CD14-positive monocyte (primary cell): ENCODE measurements at regions not wholly inside any gene's neighbourhood (a gene's known extent, or its start where the extent isn't known, plus 50 kb on each side); places are given as distances from the start of the nearest gene placed in this dataset.

Experiments
- DNase-seq, 3 donors: peaks; one replicate each; pipeline ENCODE4 v3.0.0-alpha.2; 2011 to 2022
- H2AFZ ChIP-seq: 2 replicates; pipeline ENCODE4 v1.6.0; 2012; ENCODE audit warnings: mild to moderate bottlenecking, low read depth, low read length, inconsistent platforms; ENCODE audit not compliant: insufficient read depth, poor library complexity, severe bottlenecking
- H3K27ac ChIP-seq, 2 donors: 1 replicate in 1 of 2; 2 replicates in 1 of 2; pipeline ENCODE4 v1.5.1; 2012 to 2013; ENCODE audit warnings: low read length in 2 of 2, control low read depth in 1 of 2, inconsistent platforms in 1 of 2, low read depth in 1 of 2, mild to moderate bottlenecking in 1 of 2
- H3K27me3 ChIP-seq, 2 donors: one replicate each; pipeline versions ENCODE4 v1.6.0 to v1.6.1; 2011 to 2013; ENCODE audit warnings: low read length in 2 of 2; ENCODE audit not compliant: control insufficient read depth in 2 of 2, insufficient read depth in 2 of 2
- H3K36me3 ChIP-seq, 2 donors: replicated peaks in 1 of 2; 1 replicate in 1 of 2; 2 replicates in 1 of 2; pipeline versions ENCODE4 v1.5.1 to v1.6.1; 2012 to 2013; ENCODE audit warnings: low read length in 2 of 2, control low read depth in 1 of 2, inconsistent platforms in 1 of 2, mild to moderate bottlenecking in 1 of 2; ENCODE audit not compliant: insufficient read depth in 2 of 2, control insufficient read depth in 1 of 2
- H3K4me1 ChIP-seq, 2 donors: 1 replicate in 1 of 2; 2 replicates in 1 of 2; pipeline versions ENCODE4 v1.5.1 to v1.6.1; 2012 to 2013; ENCODE audit warnings: low read length in 2 of 2, control low read depth in 1 of 2, inconsistent platforms in 1 of 2, mild to moderate bottlenecking in 1 of 2, moderate library complexity in 1 of 2; ENCODE audit not compliant: insufficient read depth in 2 of 2, control insufficient read depth in 1 of 2
- H3K4me2 ChIP-seq: replicated peaks from 2 replicates; pipeline ENCODE3; 2012; ENCODE audit warnings: low read length, moderate library complexity, mild to moderate bottlenecking; ENCODE audit not compliant: poor library complexity, severe bottlenecking; ENCODE audit errors: extremely low read depth
- H3K4me3 ChIP-seq, 3 experiments: fragments of 200-600 bp in 1 of 3; sonication (generic) in 1 of 3; replicated peaks in 1 of 3; 1 replicate in 2 of 3; 2 replicates in 1 of 3; pipeline ENCODE4 v1.5.1; 2011 to 2013; ENCODE audit warnings: low read length in 3 of 3, mild to moderate bottlenecking in 3 of 3, control low read depth in 2 of 3, low read depth in 2 of 3, inconsistent platforms in 1 of 3, moderate library complexity in 1 of 3
- H3K79me2 ChIP-seq: 2 replicates; pipeline ENCODE4 v1.6.0; 2012; ENCODE audit warnings: mild to moderate bottlenecking, control low read depth, inconsistent platforms, low read length, moderate library complexity; ENCODE audit not compliant: insufficient read depth
- H3K9ac ChIP-seq: 2 replicates; pipeline ENCODE4 v1.6.0; 2017; ENCODE audit warnings: low read length, mild to moderate bottlenecking; ENCODE audit not compliant: insufficient read depth, poor library complexity, severe bottlenecking
- H3K9me3 ChIP-seq, 2 donors: replicated peaks in 1 of 2; 1 replicate in 1 of 2; 2 replicates in 1 of 2; pipeline versions ENCODE4 v1.5.1 to v1.6.1; 2012 to 2013; ENCODE audit warnings: low read length in 2 of 2, control low read depth in 1 of 2; ENCODE audit not compliant: control insufficient read depth in 1 of 2, insufficient read depth in 1 of 2
- H4K20me1 ChIP-seq: 2 replicates; pipeline ENCODE4 v1.6.0; 2012; ENCODE audit warnings: mild to moderate bottlenecking, low read length, control low read depth, moderate library complexity; ENCODE audit not compliant: insufficient read depth
- H3K27ac Mint-ChIP-seq, 7 donors: one replicate each; pipeline ENCODE4 v1.8.0; 2020; ENCODE audit warnings: mild to moderate bottlenecking in 7 of 7, mixed read lengths in 7 of 7, moderate library complexity in 6 of 7, inconsistent platforms in 2 of 7
- H3K27me3 Mint-ChIP-seq, 3 donors: one replicate each; pipeline ENCODE4 v1.8.0; 2021 to 2022; ENCODE audit warnings: low read depth in 3 of 3, mild to moderate bottlenecking in 3 of 3, mixed read lengths in 3 of 3, moderate library complexity in 3 of 3, inconsistent platforms in 1 of 3
- H3K36me3 Mint-ChIP-seq, 2 donors: one replicate each; pipeline ENCODE4 v1.8.0; 2020; ENCODE audit warnings: mixed read lengths in 2 of 2, inconsistent platforms in 1 of 2, mild to moderate bottlenecking in 1 of 2
- H3K4me1 Mint-ChIP-seq: one replicate; pipeline ENCODE4 v1.8.0; 2020; ENCODE audit warnings: mild to moderate bottlenecking, mixed read lengths
- H3K4me3 Mint-ChIP-seq, 2 donors: one replicate each; pipeline ENCODE4 v1.8.0; 2020; ENCODE audit warnings: mild to moderate bottlenecking in 2 of 2, mixed read lengths in 2 of 2, moderate library complexity in 1 of 2
- H3K9me3 Mint-ChIP-seq, 7 donors: one replicate each; pipeline ENCODE4 v1.8.0; 2020 to 2022; ENCODE audit warnings: mixed read lengths in 7 of 7, mild to moderate bottlenecking in 6 of 7, moderate library complexity in 6 of 7, inconsistent platforms in 2 of 7
- CTCF ChIP-seq: fragments of 200-600 bp; IDR thresholded peaks from one replicate; pipeline ENCODE4 v1.8.0; 2022; ENCODE audit warnings: antibody characterized with exemption, mild to moderate bottlenecking
- WGBS: methylation state at CpG from one replicate; pipeline ENCODE4 v1.1.5; 2013; ENCODE audit warnings: missing lambda C conversion rate; ENCODE audit not compliant: insufficient coverage; 5-methylcytosine and 5-hydroxymethylcytosine counted together
- intact Hi-C, 2 donors: fragments of 100-400 bp; cut with micrococcal nuclease; formaldehyde crosslinking; loops; one replicate each; pipeline versions ENCODE4 v1.15.0 to v1.15.1; 2023

GRCh38 chr20:11086970-11087369 is 413.2 kb upstream of the JAG1 start:
- peaks cover 0 to 19% (median 2%) of the 10 kb centered on the region in 7 donors for H3K9me3 Mint-ChIP-seq
- no peak for DNase-seq
- H3K9ac ChIP-seq: no peak overlapping the region
- H3K27ac ChIP-seq: no peak overlapping the region
- H3K27me3 ChIP-seq: no peaks in the 10 kb centered on the region
- H3K4me1 ChIP-seq: no peaks in the 10 kb centered on the region
- H2AFZ ChIP-seq: no peak overlapping the region
- H4K20me1 ChIP-seq: no peaks in the 10 kb centered on the region
- peaks cover 4% of the 10 kb centered on the region for H3K4me1 Mint-ChIP-seq
- no peak for TF ChIP-seq CTCF
- H3K4me3 Mint-ChIP-seq: no peak overlapping the region
- H3K4me3 ChIP-seq: no peak overlapping the region
- H3K4me2 ChIP-seq: no peak overlapping the region
- H3K27ac Mint-ChIP-seq: no peak overlapping the region
- H3K27me3 Mint-ChIP-seq: peaks cover 0 to 3% (median 1%) of the 10 kb centered on the region in 3 donors
- H3K36me3 ChIP-seq: no peaks in the 10 kb centered on the region
- 93% methylated on average over 3 of the region's 5 CpGs for WGBS
- no peaks in the 10 kb centered on the region for H3K79me2 ChIP-seq
- no peaks in the 10 kb centered on the region for H3K36me3 Mint-ChIP-seq
- no peaks in the 10 kb centered on the region for H3K9me3 ChIP-seq
- intact Hi-C loops: no loop called here

GRCh38 chr20:11090751-11091150 is 417.0 kb upstream of the JAG1 start:
- no peak overlapping the region for H3K27ac ChIP-seq
- H3K27me3 ChIP-seq: no peaks in the 10 kb centered on the region
- no peak overlapping the region for H3K9ac ChIP-seq
- H2AFZ ChIP-seq: no peak overlapping the region
- no peak for DNase-seq
- intact Hi-C loops: no loop called here
- Mint-ChIP-seq H3K4me3 (no peak overlapping the region), H3K9me3 (peaks cover 0 to 12% (median 2%) of the 10 kb centered on the region in 7 donors), H3K27ac (no peak overlapping the region), H3K4me1 (no peaks in the 10 kb centered on the region), H3K36me3 (no peaks in the 10 kb centered on the region), H3K27me3 (peaks cover 0 to 3% (median 0%) of the 10 kb centered on the region in 3 donors)
- no CpG with 5 or more reads among the region's 1 CpG for WGBS
- H4K20me1 ChIP-seq: no peaks in the 10 kb centered on the region
- H3K79me2 ChIP-seq: no peaks in the 10 kb centered on the region
- H3K36me3 ChIP-seq: no peaks in the 10 kb centered on the region
- no peaks in the 10 kb centered on the region for H3K4me1 ChIP-seq
- no peaks in the 10 kb centered on the region for H3K9me3 ChIP-seq
- H3K4me3 ChIP-seq: no peak overlapping the region
- no peak overlapping the region for H3K4me2 ChIP-seq
- TF ChIP-seq CTCF: no peak
